NB4 (cell line): ENCODE measurements at regions not wholly inside any gene's neighbourhood (a gene's known extent, or its start where the extent isn't known, plus 50 kb on each side); places are given as distances from the start of the nearest gene placed in this dataset.

Experiments used
- CTCF ChIP-seq: IDR thresholded peaks from one replicate; pipeline ENCODE4 v1.5.1; 2012; ENCODE audit warnings: low read depth, low read length
- POLR2A ChIP-seq: IDR thresholded peaks from 2 replicates; pipeline ENCODE4 v1.6.1; 2011; ENCODE audit warnings: mild to moderate bottlenecking; ENCODE audit not compliant: insufficient read length; ENCODE audit errors: extremely low read depth

GRCh38 chrX:80174925-80175574 is 160.5 kb downstream of the TBX22 start:
- no peak for TF ChIP-seq POLR2A
- no peak for TF ChIP-seq CTCF
